ENCODE measurements at regions not wholly inside any gene's neighbourhood (a gene's known extent, or its start where the extent isn't known, plus 50 kb on each side); places are given as distances from the start of the nearest gene placed in this dataset.

GRCh38 chr17:77343031-77343800, 202.4 kb downstream of the SEC14L1 start:
- DNase-seq = peak; percentile 48

- DNase-seq = no peak
Measured at GRCh38 chr17:77344038-77344437, 203.3 kb downstream of the SEC14L1 start.

GRCh38 chr17:77345260-77345910, 204.6 kb downstream of the SEC14L1 start:
- no peak for DNase-seq

- DNase-seq = no peak
Measured at GRCh38 chr17:77346765-77347164, 206.0 kb downstream of the SEC14L1 start.

- DNase-seq = no peak
Measured at GRCh38 chr17:77347544-77347943, 206.8 kb downstream of the SEC14L1 start.

GRCh38 chr17:77349976-77350830, 209.4 kb downstream of the SEC14L1 start:
- DNase-seq = no peak

- DNase-seq = no peak
Measured at GRCh38 chr17:77352441-77352840, 211.7 kb downstream of the SEC14L1 start.

GRCh38 chr17:77352996-77353395, 212.2 kb downstream of the SEC14L1 start:
- no peak for DNase-seq

- no peak for DNase-seq
Measured at GRCh38 chr17:77353684-77354419, 213.1 kb downstream of the SEC14L1 start.

GRCh38 chr17:77354420-77354669, 213.6 kb downstream of the SEC14L1 start:
- DNase-seq = no peak

GRCh38 chr17:77354670-77355455, 214.1 kb downstream of the SEC14L1 start:
- DNase-seq = no peak

GRCh38 chr17:77356109-77356689, 215.4 kb downstream of the SEC14L1 start:
- no peak for DNase-seq

GRCh38 chr17:77356690-77357201, 216.0 kb downstream of the SEC14L1 start:
- DNase-seq = no peak

- no peak for DNase-seq
Measured at GRCh38 chr17:77358801-77359200, 218.0 kb downstream of the SEC14L1 start.

- DNase-seq = no peak
Measured at GRCh38 chr17:77359236-77359635, 218.5 kb downstream of the SEC14L1 start.

- no peak for DNase-seq
Measured at GRCh38 chr17:77361986-77362620, 221.3 kb downstream of the SEC14L1 start.

- DNase-seq = peak; percentile 7
Measured at GRCh38 chr17:77363821-77364361, 223.1 kb downstream of the SEC14L1 start.

GRCh38 chr17:77364381-77364911, 223.7 kb downstream of the SEC14L1 start:
- no peak for DNase-seq

GRCh38 chr17:77364941-77365583, 224.3 kb downstream of the SEC14L1 start:
- DNase-seq = no peak

- peak; percentile 42 for DNase-seq
Measured at GRCh38 chr17:77365584-77366186, 224.9 kb downstream of the SEC14L1 start.
